ENCODE measurements at regions not wholly inside any gene's neighbourhood (a gene's known extent, or its start where the extent isn't known, plus 50 kb on each side); places are given as distances from the start of the nearest gene placed in this dataset.

- no peak for ATAC-seq (ENCODE audit: insufficient read depth, low FRiP score)
- H3K4me1 ChIP-seq (ENCODE audit: control insufficient read depth in 5 of 5, insufficient read depth in 5 of 5, low read length in 5 of 5) = no peaks in the 10 kb centered on the region
- H3K9ac ChIP-seq (ENCODE audit: insufficient read depth in 1 of 2, low read length in 2 of 2) = no peak overlapping the region
- H3K36me3 ChIP-seq (ENCODE audit: control insufficient read depth in 4 of 4, insufficient read depth in 4 of 4, low read length in 4 of 4) = no peaks in the 10 kb centered on the region
- H3K27me3 ChIP-seq (ENCODE audit: control insufficient read depth in 3 of 3, insufficient read depth in 3 of 3, low read length in 2 of 3) = no peaks in the 10 kb centered on the region
- no peak for DNase-seq
- 91 to 97% methylated on average over 1 of the region's 1 CpG for WGBS, 2 donors
- TF ChIP-seq, protein P1, sequence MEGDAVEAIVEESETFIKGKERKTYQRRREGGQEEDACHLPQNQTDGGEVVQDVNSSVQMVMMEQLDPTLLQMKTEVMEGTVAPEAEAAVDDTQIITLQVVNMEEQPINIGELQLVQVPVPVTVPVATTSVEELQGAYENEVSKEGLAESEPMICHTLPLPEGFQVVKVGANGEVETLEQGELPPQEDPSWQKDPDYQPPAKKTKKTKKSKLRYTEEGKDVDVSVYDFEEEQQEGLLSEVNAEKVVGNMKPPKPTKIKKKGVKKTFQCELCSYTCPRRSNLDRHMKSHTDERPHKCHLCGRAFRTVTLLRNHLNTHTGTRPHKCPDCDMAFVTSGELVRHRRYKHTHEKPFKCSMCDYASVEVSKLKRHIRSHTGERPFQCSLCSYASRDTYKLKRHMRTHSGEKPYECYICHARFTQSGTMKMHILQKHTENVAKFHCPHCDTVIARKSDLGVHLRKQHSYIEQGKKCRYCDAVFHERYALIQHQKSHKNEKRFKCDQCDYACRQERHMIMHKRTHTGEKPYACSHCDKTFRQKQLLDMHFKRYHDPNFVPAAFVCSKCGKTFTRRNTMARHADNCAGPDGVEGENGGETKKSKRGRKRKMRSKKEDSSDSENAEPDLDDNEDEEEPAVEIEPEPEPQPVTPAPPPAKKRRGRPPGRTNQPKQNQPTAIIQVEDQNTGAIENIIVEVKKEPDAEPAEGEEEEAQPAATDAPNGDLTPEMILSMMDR (IDR thresholded peaks at IDR 0.05; ENCODE audit: control extremely low read depth, extremely low read depth) = no peak
- H3K27ac ChIP-seq (ENCODE audit: low read depth in 1 of 2, low read length in 1 of 2) = no peak overlapping the region
- H3K4me3 ChIP-seq = no peak overlapping the region
- no peaks in the 10 kb centered on the region for H3K9me3 ChIP-seq (ENCODE audit: control insufficient read depth in 4 of 4, insufficient read depth in 3 of 4, low read length in 3 of 4)
These were observed 689.6 kb downstream of the TSN start for GRCh38 chr2:122445003-122445402.

DNA sequence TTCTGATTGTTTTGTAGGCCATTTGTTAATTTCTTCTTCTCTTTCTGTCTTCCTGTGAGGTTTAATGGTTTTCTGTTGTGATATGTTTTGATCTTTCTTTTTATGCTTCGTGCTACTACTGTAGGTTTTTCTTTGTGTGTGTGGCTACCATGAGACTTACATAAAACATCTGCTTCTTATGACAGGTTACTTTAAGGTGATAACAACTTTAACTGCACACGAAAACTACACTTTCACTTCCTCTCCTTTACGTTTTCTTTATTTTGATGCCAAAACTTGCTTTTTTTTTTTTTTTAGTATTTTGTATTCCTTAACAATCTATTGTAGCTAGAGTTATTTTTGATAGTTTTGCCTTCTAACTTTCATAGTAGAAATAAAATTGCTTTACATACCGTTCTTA, 691.3 kb downstream of the TSN start:
- WGBS, 2 donors = 72 to 74% methylated on average over 4 of the region's 4 CpGs
- H3K4me1 ChIP-seq (ENCODE audit: control insufficient read depth in 5 of 5, insufficient read depth in 5 of 5, low read length in 5 of 5) = no peaks in the 10 kb centered on the region
- H3K27ac ChIP-seq (ENCODE audit: low read depth in 1 of 2, low read length in 1 of 2) = no peak overlapping the region
- no peak overlapping the region for H3K4me3 ChIP-seq
- no peaks in the 10 kb centered on the region for H3K36me3 ChIP-seq (ENCODE audit: control insufficient read depth in 4 of 4, insufficient read depth in 4 of 4, low read length in 4 of 4)
- H3K27me3 ChIP-seq (ENCODE audit: control insufficient read depth in 3 of 3, insufficient read depth in 3 of 3, low read length in 2 of 3) = no peaks in the 10 kb centered on the region
- H3K9me3 ChIP-seq (ENCODE audit: control insufficient read depth in 4 of 4, insufficient read depth in 3 of 4, low read length in 3 of 4) = no peaks in the 10 kb centered on the region
- no peak for ATAC-seq (ENCODE audit: insufficient read depth, low FRiP score)
- H3K9ac ChIP-seq (ENCODE audit: insufficient read depth in 1 of 2, low read length in 2 of 2) = no peak overlapping the region
- DNase-seq = no peak
- TF ChIP-seq, protein P1 (IDR thresholded peaks at IDR 0.05; ENCODE audit: control extremely low read depth, extremely low read depth) = no peak

- TF ChIP-seq, protein P1 (IDR thresholded peaks at IDR 0.05; ENCODE audit: control extremely low read depth, extremely low read depth) = no peak
- Histone ChIP-seq H3K4me1 (ENCODE audit: control insufficient read depth in 5 of 5, insufficient read depth in 5 of 5, low read length in 5 of 5) (no peaks in the 10 kb centered on the region), H3K27ac (ENCODE audit: low read depth in 1 of 2, low read length in 1 of 2) (no peak overlapping the region), H3K27me3 (ENCODE audit: control insufficient read depth in 3 of 3, insufficient read depth in 3 of 3, low read length in 2 of 3) (no peaks in the 10 kb centered on the region), H3K36me3 (ENCODE audit: control insufficient read depth in 4 of 4, insufficient read depth in 4 of 4, low read length in 4 of 4) (no peaks in the 10 kb centered on the region), H3K9ac (ENCODE audit: insufficient read depth in 1 of 2, low read length in 2 of 2) (no peak overlapping the region), H3K9me3 (ENCODE audit: control insufficient read depth in 4 of 4, insufficient read depth in 3 of 4, low read length in 3 of 4) (no peaks in the 10 kb centered on the region), H3K4me3 (no peak overlapping the region)
- WGBS, 2 donors = 93 to 94% methylated on average over 2 of the region's 2 CpGs
- no peak for DNase-seq
- ATAC-seq (ENCODE audit: insufficient read depth, low FRiP score) = no peak
These were observed 691.8 kb downstream of the TSN start for GRCh38 chr2:122447237-122447636.

GRCh38 chr2:122451040-122451439, 695.6 kb downstream of the TSN start:
- H3K9ac ChIP-seq (ENCODE audit: insufficient read depth in 1 of 2, low read length in 2 of 2) = no peak overlapping the region
- DNase-seq (no peak), ATAC-seq (ENCODE audit: insufficient read depth, low FRiP score) (peak; percentile 58)
- H3K27ac ChIP-seq (ENCODE audit: low read depth in 1 of 2, low read length in 1 of 2) = no peak overlapping the region
- H3K4me3 ChIP-seq = no peak overlapping the region
- no peaks in the 10 kb centered on the region for H3K4me1 ChIP-seq (ENCODE audit: control insufficient read depth in 5 of 5, insufficient read depth in 5 of 5, low read length in 5 of 5)
- TF ChIP-seq, protein P1 (IDR thresholded peaks at IDR 0.05; ENCODE audit: control extremely low read depth, extremely low read depth) = peak; percentile 5
- WGBS, 2 donors = 65 to 66% methylated on average over 4 of the region's 4 CpGs
- H3K27me3 ChIP-seq (ENCODE audit: control insufficient read depth in 3 of 3, insufficient read depth in 3 of 3, low read length in 2 of 3) = no peaks in the 10 kb centered on the region
- no peaks in the 10 kb centered on the region for H3K36me3 ChIP-seq (ENCODE audit: control insufficient read depth in 4 of 4, insufficient read depth in 4 of 4, low read length in 4 of 4)
- H3K9me3 ChIP-seq (ENCODE audit: control insufficient read depth in 4 of 4, insufficient read depth in 3 of 4, low read length in 3 of 4) = peaks cover 0 to 9% (median 2%) of the 10 kb centered on the region in 4 donors
